Loucy (cell line): ENCODE measurements at regions not wholly inside any gene's neighbourhood (a gene's known extent, or its start where the extent isn't known, plus 50 kb on each side); places are given as distances from the start of the nearest gene placed in this dataset.

Experiments
- EZH2phosphoT487 ChIP-seq: fragments of 200-600 bp; IDR thresholded peaks from 2 replicates; pipeline ENCODE4 v1.6.1; 2018; ENCODE audit warnings: antibody characterized with exemption, mild to moderate bottlenecking, moderate library complexity, borderline replicate concordance
- TF ChIP-seq, protein P1 (sequence below): fragments of 200-600 bp; sonication (generic); conservative IDR thresholded peaks from 2 replicates; pipeline ENCODE4 v1.5.1; 2014; ENCODE audit warnings: mild to moderate bottlenecking, antibody characterized with exemption, low read length

- TF ChIP-seq, protein P1, sequence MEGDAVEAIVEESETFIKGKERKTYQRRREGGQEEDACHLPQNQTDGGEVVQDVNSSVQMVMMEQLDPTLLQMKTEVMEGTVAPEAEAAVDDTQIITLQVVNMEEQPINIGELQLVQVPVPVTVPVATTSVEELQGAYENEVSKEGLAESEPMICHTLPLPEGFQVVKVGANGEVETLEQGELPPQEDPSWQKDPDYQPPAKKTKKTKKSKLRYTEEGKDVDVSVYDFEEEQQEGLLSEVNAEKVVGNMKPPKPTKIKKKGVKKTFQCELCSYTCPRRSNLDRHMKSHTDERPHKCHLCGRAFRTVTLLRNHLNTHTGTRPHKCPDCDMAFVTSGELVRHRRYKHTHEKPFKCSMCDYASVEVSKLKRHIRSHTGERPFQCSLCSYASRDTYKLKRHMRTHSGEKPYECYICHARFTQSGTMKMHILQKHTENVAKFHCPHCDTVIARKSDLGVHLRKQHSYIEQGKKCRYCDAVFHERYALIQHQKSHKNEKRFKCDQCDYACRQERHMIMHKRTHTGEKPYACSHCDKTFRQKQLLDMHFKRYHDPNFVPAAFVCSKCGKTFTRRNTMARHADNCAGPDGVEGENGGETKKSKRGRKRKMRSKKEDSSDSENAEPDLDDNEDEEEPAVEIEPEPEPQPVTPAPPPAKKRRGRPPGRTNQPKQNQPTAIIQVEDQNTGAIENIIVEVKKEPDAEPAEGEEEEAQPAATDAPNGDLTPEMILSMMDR = no peak
- no peak for TF ChIP-seq EZH2phosphoT487
These were observed 118.8 kb downstream of the DDIT4L start for GRCh38 chr4:100071506-100071905.
